GM12864 (cell line): ENCODE measurements at regions not wholly inside any gene's neighbourhood (a gene's known extent, or its start where the extent isn't known, plus 50 kb on each side); places are given as distances from the start of the nearest gene placed in this dataset.

ENCODE experiments used
- DNase-seq: peaks from one replicate; pipeline ENCODE4 v3.0.0-alpha.2; 2011; ENCODE audit warnings: low read depth
- H3K4me3 ChIP-seq: 2 replicates; pipeline ENCODE4 v1.5.1; 2011; ENCODE audit warnings: mild to moderate bottlenecking, low read depth, low read length, control low read depth
- CTCF ChIP-seq: IDR thresholded peaks from 2 replicates; pipeline ENCODE4 v1.5.1; 2011; ENCODE audit warnings: low read depth, mild to moderate bottlenecking, moderate library complexity, low read length, control low read depth, inconsistent platforms; ENCODE audit errors: missing control alignments

DNA sequence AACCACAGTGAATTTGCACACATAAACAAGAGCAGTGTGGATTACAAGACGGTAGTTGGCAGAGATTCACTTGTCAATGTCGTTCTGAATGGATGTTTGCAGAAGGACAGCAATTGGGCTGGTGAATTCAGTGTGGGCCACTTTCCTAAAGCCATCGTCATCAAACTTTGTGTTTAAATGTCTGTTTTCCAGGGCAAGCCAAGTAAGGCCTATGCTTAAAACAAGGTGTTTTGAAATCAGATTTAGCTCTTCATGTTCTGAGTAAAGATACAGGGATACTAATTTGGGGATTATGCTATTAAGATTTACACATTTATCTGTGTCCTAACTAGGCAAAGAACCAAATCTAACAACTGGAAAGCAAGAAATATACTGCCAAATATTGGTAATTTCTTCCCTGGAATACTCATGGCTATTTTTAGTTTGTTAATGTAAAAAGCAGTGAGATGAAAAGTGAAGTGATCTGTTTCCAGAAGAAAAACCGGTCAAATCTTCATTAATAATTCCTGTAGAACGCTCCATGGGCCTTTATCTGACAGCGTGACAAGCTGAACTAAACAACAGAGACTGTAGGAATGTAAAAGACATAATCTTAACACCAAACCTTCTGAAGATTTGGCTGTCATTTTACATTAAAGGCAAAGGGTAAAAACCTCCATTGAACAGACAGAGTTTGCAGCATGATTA, 175.7 kb downstream of the ICOS start:
- H3K4me3 ChIP-seq, result no peak overlapping the region
- no peak for DNase-seq
- TF ChIP-seq CTCF, result no peak

DNA sequence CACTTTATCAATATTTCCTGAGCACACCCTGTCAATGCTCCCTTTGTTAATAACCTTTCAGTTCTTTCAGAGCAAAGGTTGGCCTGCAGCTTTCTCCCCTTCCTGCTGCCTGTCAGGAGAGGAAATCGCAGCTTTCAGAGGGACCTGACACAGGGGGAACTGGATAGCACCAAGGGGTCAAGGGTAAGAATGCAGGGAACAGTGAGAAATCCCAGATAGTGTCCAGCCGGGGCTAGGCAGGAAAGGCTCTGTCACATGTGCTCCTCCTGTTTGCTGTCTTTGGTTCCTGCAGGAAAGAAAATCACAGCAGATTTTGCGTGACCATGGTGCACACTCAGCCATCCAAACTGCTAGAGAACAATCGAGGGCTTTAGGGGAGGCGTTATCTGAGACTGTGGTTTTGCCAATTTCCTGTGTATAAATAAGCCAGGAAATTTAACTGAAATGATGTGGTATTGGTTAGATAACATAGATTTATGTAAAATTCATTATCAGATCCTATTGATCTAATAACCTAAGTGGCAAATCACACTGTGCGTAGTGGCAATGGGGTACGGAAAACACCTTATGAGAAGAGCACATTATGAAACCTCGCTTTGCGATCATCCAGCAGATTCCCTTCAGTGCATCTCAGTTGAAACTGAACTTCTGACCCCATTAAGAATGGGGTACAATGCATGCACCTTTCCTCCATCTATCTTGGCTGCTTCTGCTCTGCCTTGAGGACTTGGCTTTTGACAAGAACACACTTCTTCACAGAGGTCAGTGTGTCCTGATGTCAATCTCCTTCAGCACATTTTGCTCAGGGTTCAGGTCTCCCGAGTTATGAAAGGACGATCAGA, 178.0 kb downstream of the ICOS start:
- DNase-seq, result no peak
- H3K4me3 ChIP-seq, result no peak overlapping the region
- TF ChIP-seq CTCF, result no peak

DNA sequence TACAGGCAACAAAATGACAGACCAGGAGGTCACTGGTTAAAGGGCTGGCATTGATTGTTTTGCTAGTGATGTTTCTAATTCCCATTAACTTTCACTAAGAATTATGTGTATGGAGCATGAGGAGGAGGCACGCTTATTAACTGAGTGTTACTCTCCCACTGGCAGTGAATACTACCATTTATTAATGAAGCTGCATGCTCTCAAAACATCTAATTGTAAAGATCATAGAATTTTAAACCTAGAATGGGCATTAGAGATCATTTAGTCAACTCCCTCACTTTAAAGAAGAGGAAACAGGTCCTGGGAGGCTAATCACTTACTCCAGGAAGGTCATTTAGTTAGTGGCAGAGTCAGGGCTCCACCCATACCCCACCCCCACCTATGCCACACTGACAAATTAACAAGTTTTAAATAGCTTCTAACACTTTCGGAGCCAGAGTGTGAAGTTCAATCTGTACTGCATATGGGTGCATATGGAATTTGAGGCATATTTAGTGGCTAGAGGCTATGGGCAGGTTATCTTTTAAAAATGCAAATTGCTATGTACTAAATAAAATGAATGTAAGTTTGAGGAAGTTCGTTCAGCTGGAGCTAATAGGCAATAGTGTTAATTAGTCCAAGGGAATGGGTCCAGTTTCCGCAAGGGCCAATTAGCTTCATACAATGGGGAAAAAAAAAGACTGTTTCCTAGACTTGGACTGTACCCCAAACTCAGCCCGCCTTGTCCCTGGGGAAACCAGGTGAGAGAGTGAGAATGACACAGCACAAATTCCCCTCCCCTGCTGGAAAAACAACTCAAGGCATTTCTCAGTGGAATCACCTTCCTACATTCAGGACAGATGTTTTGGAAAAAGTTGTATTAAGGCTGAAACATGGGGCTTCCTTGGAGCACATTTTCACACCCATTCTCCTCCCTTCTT, 178.8 kb downstream of the ICOS start:
- TF ChIP-seq CTCF, result no peak
- H3K4me3 ChIP-seq, result no peak overlapping the region
- DNase-seq, result no peak

DNA sequence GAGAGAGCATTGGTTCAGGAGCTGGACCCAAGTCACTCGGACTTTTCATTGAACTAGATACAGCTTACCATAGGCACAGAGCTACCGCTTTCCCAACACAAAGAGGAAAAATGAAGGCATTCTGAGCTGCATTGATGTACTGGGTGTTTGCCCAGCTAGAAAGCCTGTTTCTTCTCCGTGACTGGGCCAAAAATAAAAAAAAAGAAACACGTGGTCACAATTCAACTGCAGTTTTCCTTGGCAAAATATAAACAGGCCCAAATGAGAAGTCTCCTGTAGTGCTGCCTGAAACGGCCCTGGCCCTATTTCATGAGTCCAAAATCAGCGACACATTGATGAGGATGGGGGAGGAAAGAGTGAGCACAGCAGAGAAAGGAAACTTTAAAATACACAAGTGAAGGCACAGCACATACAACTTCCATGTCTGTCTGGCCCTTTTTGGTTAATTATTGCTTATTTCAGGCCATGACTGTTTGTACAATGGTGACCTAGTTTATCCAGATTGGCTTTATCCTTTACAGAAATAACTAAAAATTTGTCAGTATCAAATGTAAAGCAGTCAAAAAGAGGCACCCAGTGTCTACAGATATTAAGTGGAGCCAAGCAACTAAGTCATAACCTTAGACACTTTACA, 179.7 kb downstream of the ICOS start:
- H3K4me3 ChIP-seq, result no peak overlapping the region
- TF ChIP-seq CTCF, result no peak
- no peak for DNase-seq

DNA sequence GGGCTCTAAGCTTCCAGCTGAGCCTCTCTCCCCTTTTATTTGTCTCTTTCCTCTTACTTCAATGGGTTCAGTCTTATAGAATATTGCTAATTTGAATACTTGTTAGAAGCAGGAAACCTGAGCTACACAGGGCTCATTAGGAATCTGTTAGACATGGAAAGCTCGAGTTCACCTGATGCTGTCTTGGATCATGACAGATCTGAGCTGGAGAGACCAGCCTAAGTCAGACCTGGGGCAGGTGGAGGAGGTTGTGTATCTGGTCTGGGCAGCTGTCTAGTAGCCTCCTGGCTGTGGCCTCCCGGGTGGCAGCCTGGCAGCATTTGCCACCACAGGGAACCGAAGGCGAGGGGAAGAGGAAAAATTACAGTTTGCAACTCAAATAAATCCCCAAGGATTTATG, 185.9 kb downstream of the ICOS start:
- no peak overlapping the region for H3K4me3 ChIP-seq
- no peak for TF ChIP-seq CTCF
- DNase-seq, result no peak

DNA sequence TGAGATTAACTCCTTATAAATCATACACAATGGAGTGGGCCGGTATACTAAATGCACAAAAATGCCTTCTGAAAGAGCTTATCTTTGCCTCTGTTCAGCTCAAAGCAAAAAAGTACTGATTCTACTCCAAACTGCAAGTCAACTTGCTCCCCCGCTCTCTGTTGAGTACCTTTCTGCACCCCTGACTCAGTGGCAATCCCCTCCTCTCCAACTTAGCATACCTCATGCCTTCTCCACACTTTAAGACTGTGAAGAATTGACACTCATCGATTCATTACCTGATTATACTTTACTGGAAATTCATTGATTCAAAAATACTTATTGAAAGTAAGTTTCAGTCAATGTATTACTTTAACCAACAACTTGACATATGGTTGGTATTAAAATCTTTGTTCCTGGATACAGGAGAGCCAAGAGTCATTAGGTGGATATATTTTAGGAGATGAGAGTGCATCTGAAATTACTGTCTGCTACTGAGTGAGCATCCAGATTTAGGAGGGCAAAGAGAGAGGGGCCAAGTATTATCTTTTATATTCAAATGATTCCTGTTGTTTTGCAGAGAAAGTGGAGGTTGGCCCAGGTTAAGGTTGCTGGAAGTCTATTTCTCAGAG, 187.7 kb downstream of the ICOS start:
- H3K4me3 ChIP-seq, result no peak overlapping the region
- DNase-seq, result no peak
- no peak for TF ChIP-seq CTCF
